ENCODE measurements at regions not wholly inside any gene's neighbourhood (a gene's known extent, or its start where the extent isn't known, plus 50 kb on each side); places are given as distances from the start of the nearest gene placed in this dataset.

DNA sequence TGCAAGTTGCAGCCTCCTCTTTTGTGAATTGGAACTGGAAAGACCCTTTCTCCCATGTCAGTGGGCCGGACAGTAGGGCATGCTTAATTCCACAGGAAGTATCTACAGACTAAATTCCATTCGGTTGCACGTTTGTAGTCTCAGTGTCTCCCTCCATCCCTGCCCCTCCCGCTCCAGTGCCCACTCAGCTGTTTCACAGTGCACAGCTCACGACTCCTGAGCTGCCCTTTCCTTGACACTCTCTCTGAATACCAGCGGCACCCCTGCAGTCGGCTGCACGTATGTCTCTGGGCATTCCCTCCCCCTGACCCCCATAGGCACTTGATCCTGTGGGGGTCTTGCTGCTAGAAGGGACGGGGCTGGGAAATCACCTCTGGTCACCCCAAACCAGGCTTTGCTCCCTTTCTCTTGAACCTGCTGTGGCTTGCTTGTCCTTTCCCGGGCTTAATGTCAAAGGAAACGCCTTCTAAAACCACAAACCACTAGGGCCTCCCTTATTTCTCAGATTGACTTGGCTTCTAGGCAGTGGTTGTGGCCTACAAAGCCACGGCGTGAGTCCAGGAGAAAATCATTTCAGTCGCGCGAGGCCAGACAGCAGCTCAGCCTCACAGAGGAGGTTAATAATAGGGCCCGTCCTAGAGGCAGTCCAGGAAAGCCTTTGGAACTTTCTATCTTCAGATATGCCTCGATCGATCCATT lies 365.3 kb upstream of the PROX1 start:
- ChIA-PET CTCF (no interaction called here), POLR2A (interaction anchor here (0.6 kb wide), 2 partner anchors 31 to 960 kb away, joined by 3 read pairs; no protein-coding TSS in a partner anchor)
- no peaks in the 10 kb centered on the region for H3K27me3 Mint-ChIP-seq (ENCODE audit: low read depth)
- ATAC-seq, result no peak
- no peaks in the 10 kb centered on the region for H3K4me1 Mint-ChIP-seq
- DNase-seq (ENCODE audit: low spot score), result no peak
- H3K27ac Mint-ChIP-seq, result no peak overlapping the region
- peaks cover 9% of the 10 kb centered on the region; the same call in 1 of the 2 replicates for H3K36me3 Mint-ChIP-seq
- no peak for TF ChIP-seq ZNF121 (CRISPR knock-in tag; IDR thresholded peaks at IDR 0.05)
- TF ChIP-seq, protein P1, sequence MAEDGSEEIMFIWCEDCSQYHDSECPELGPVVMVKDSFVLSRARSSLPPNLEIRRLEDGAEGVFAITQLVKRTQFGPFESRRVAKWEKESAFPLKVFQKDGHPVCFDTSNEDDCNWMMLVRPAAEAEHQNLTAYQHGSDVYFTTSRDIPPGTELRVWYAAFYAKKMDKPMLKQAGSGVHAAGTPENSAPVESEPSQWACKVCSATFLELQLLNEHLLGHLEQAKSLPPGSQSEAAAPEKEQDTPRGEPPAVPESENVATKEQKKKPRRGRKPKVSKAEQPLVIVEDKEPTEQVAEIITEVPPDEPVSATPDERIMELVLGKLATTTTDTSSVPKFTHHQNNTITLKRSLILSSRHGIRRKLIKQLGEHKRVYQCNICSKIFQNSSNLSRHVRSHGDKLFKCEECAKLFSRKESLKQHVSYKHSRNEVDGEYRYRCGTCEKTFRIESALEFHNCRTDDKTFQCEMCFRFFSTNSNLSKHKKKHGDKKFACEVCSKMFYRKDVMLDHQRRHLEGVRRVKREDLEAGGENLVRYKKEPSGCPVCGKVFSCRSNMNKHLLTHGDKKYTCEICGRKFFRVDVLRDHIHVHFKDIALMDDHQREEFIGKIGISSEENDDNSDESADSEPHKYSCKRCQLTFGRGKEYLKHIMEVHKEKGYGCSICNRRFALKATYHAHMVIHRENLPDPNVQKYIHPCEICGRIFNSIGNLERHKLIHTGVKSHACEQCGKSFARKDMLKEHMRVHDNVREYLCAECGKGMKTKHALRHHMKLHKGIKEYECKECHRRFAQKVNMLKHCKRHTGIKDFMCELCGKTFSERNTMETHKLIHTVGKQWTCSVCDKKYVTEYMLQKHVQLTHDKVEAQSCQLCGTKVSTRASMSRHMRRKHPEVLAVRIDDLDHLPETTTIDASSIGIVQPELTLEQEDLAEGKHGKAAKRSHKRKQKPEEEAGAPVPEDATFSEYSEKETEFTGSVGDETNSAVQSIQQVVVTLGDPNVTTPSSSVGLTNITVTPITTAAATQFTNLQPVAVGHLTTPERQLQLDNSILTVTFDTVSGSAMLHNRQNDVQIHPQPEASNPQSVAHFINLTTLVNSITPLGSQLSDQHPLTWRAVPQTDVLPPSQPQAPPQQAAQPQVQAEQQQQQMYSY (CRISPR knock-in tag; IDR thresholded peaks at IDR 0.05), result no peak
- TF ChIP-seq, protein P2, sequence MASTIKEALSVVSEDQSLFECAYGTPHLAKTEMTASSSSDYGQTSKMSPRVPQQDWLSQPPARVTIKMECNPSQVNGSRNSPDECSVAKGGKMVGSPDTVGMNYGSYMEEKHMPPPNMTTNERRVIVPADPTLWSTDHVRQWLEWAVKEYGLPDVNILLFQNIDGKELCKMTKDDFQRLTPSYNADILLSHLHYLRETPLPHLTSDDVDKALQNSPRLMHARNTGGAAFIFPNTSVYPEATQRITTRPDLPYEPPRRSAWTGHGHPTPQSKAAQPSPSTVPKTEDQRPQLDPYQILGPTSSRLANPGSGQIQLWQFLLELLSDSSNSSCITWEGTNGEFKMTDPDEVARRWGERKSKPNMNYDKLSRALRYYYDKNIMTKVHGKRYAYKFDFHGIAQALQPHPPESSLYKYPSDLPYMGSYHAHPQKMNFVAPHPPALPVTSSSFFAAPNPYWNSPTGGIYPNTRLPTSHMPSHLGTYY (CRISPR knock-in tag; IDR thresholded peaks at IDR 0.05), result no peak
- no peak for TF ChIP-seq ZNF671 (CRISPR knock-in tag; IDR thresholded peaks at IDR 0.05)
- no peak for TF ChIP-seq ETV6 (CRISPR knock-in tag; IDR thresholded peaks at IDR 0.05)
- no peak overlapping the region for H3K4me3 Mint-ChIP-seq
- peaks cover 11% of the 10 kb centered on the region for H3K9me3 Mint-ChIP-seq

DNA sequence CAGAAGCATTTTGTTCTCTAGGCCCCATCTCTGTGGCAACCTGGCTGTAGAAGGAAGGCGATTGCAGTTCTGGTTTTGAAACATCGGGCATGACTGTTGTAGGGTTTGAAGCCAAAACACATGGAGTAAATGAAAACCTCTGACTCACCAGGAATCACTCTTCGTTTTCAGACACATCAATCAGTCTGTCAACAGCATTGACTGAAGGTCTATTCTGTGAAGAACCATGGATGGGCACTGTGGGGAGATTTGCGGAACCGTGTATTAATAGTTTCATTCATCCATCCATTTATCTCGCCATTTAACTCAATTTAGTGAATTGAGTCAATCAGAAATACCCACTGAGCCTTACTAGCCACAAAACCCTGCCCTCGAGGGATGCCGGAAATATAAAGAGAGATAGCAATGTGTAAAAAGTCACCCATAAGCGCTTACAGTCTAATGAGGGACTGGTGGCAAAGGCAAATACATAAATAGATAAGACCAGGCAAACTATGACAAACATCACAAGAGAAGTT lies 364.6 kb upstream of the PROX1 start:
- H3K4me1 Mint-ChIP-seq, result no peaks in the 10 kb centered on the region
- POLR2A ChIA-PET, result no interaction called here
- no peak for ATAC-seq

More for the DNA sequence above, 364.6 kb upstream of the PROX1 start:
- peaks cover 11% of the 10 kb centered on the region for H3K9me3 Mint-ChIP-seq
- no peak overlapping the region for H3K4me3 Mint-ChIP-seq
- TF ChIP-seq, protein P3, sequence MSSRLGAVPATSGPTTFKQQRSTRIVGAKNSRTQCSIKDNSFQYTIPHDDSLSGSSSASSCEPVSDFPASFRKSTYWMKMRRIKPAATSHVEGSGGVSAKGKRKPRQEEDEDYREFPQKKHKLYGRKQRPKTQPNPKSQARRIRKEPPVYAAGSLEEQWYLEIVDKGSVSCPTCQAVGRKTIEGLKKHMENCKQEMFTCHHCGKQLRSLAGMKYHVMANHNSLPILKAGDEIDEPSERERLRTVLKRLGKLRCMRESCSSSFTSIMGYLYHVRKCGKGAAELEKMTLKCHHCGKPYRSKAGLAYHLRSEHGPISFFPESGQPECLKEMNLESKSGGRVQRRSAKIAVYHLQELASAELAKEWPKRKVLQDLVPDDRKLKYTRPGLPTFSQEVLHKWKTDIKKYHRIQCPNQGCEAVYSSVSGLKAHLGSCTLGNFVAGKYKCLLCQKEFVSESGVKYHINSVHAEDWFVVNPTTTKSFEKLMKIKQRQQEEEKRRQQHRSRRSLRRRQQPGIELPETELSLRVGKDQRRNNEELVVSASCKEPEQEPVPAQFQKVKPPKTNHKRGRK (CRISPR knock-in tag; IDR thresholded peaks at IDR 0.05; ENCODE audit: borderline replicate concordance), result no peak
- TF ChIP-seq TEAD4 (CRISPR knock-in tag; IDR thresholded peaks at IDR 0.05) (no peak), CREM (CRISPR knock-in tag; IDR thresholded peaks at IDR 0.05) (no peak), NFATC4 (CRISPR knock-in tag; IDR thresholded peaks at IDR 0.05) (no peak), ATF1 (CRISPR knock-in tag; IDR thresholded peaks at IDR 0.05) (no peak), NR2C2 (CRISPR knock-in tag; IDR thresholded peaks at IDR 0.05) (no peak), ZNF416 (CRISPR knock-in tag; IDR thresholded peaks at IDR 0.05) (no peak), NFYB (CRISPR knock-in tag; conservative IDR thresholded peaks at IDR 0.05; ENCODE audit: low read depth) (no peak), ETV6 (CRISPR knock-in tag; IDR thresholded peaks at IDR 0.05) (no peak), ZNF317 (CRISPR knock-in tag; IDR thresholded peaks at IDR 0.05; ENCODE audit: borderline replicate concordance, low read depth) (no peak), ZNF396 (CRISPR knock-in tag; IDR thresholded peaks at IDR 0.05; ENCODE audit: borderline replicate concordance) (no peak), RELA (CRISPR knock-in tag; IDR thresholded peaks at IDR 0.05; ENCODE audit: borderline replicate concordance) (no peak), KAT7 (CRISPR knock-in tag; IDR thresholded peaks at IDR 0.05; ENCODE audit: borderline replicate concordance) (no peak)
- TF ChIP-seq, protein P4, sequence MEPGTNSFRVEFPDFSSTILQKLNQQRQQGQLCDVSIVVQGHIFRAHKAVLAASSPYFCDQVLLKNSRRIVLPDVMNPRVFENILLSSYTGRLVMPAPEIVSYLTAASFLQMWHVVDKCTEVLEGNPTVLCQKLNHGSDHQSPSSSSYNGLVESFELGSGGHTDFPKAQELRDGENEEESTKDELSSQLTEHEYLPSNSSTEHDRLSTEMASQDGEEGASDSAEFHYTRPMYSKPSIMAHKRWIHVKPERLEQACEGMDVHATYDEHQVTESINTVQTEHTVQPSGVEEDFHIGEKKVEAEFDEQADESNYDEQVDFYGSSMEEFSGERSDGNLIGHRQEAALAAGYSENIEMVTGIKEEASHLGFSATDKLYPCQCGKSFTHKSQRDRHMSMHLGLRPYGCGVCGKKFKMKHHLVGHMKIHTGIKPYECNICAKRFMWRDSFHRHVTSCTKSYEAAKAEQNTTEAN (CRISPR knock-in tag; IDR thresholded peaks at IDR 0.05), result no peak
- TF ChIP-seq, protein P5, sequence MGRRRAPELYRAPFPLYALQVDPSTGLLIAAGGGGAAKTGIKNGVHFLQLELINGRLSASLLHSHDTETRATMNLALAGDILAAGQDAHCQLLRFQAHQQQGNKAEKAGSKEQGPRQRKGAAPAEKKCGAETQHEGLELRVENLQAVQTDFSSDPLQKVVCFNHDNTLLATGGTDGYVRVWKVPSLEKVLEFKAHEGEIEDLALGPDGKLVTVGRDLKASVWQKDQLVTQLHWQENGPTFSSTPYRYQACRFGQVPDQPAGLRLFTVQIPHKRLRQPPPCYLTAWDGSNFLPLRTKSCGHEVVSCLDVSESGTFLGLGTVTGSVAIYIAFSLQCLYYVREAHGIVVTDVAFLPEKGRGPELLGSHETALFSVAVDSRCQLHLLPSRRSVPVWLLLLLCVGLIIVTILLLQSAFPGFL (CRISPR knock-in tag; IDR thresholded peaks at IDR 0.05; ENCODE audit: borderline replicate concordance), result no peak
- TF ChIP-seq, protein P6, sequence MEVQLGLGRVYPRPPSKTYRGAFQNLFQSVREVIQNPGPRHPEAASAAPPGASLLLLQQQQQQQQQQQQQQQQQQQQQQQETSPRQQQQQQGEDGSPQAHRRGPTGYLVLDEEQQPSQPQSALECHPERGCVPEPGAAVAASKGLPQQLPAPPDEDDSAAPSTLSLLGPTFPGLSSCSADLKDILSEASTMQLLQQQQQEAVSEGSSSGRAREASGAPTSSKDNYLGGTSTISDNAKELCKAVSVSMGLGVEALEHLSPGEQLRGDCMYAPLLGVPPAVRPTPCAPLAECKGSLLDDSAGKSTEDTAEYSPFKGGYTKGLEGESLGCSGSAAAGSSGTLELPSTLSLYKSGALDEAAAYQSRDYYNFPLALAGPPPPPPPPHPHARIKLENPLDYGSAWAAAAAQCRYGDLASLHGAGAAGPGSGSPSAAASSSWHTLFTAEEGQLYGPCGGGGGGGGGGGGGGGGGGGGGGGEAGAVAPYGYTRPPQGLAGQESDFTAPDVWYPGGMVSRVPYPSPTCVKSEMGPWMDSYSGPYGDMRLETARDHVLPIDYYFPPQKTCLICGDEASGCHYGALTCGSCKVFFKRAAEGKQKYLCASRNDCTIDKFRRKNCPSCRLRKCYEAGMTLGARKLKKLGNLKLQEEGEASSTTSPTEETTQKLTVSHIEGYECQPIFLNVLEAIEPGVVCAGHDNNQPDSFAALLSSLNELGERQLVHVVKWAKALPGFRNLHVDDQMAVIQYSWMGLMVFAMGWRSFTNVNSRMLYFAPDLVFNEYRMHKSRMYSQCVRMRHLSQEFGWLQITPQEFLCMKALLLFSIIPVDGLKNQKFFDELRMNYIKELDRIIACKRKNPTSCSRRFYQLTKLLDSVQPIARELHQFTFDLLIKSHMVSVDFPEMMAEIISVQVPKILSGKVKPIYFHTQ (CRISPR knock-in tag; IDR thresholded peaks at IDR 0.05), result no peak
- H3K27me3 Mint-ChIP-seq (ENCODE audit: low read depth), result no peaks in the 10 kb centered on the region
- H3K27ac Mint-ChIP-seq, result no peak overlapping the region
- CTCF ChIA-PET, result no interaction called here
- H3K36me3 Mint-ChIP-seq, result peaks cover 9% of the 10 kb centered on the region; the same call in 1 of the 2 replicates
- no peak for DNase-seq (ENCODE audit: low spot score)
